ENCODE measurements at regions not wholly inside any gene's neighbourhood (a gene's known extent, or its start where the extent isn't known, plus 50 kb on each side); places are given as distances from the start of the nearest gene placed in this dataset.

DNA sequence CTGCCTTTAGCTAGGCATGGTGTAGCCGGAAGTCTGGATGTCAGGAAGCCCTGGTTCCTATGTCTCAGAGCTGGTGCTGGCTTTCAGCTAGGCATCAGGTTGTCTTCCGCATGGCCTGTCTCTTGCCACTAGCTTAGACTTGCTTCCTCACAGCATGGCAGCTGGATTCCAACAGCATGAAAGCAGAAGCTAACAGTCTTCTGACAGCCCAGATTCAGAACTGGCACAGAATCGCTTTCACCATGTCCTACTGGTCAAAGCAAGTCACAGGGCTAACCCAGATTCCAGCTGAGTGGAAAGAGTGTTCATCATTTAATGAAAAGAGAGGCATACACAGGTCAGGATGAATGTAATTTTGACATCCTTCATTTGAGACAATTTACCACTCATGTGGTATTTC lies 1050.5 kb downstream of the ROBO2 start:
- TF ChIP-seq CTCF (IDR thresholded peaks at IDR 0.05) (no peak), POLR2A (IDR thresholded peaks at IDR 0.05) (no peak), EP300 (IDR thresholded peaks at IDR 0.05) (no peak)
